ENCODE measurements at regions not wholly inside any gene's neighbourhood (a gene's known extent, or its start where the extent isn't known, plus 50 kb on each side); places are given as distances from the start of the nearest gene placed in this dataset.
"Not testable (repeated sequence)": the region's sequence is repeated elsewhere in the genome, so short reads cannot be mapped to it uniquely, and the experiment has no call there.

- no peak for DNase-seq
Observed at GRCh38 chr11:107276077-107276476, 181.5 kb downstream of the CWF19L2 start.

DNA sequence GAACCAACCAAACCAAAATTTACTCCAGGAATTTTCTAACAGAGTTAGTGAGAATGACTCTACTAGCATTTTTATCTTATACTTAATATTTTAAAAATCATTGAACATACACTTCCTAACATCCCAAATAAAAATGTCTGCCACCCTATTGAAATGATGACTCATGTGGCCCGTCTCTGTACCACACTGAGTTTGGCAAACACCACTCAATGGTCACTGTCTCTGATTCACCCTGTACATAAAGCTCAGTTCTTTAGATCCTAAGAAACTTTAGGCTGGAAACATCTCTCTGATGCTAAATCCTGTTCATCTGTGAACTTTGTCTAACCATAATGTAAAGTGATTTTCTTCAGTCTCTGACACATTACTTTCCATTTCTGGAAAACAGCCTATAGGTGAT lies 182.0 kb downstream of the CWF19L2 start:
- DNase-seq = no peak

GRCh38 chr11:107274138-107274537 lies 183.5 kb downstream of the CWF19L2 start:
- no peak for DNase-seq

- DNase-seq = no peak
Observed at GRCh38 chr11:107272561-107272960, 185.1 kb downstream of the CWF19L2 start.

GRCh38 chr11:107271425-107271824 lies 186.2 kb downstream of the CWF19L2 start:
- DNase-seq = no peak

DNA sequence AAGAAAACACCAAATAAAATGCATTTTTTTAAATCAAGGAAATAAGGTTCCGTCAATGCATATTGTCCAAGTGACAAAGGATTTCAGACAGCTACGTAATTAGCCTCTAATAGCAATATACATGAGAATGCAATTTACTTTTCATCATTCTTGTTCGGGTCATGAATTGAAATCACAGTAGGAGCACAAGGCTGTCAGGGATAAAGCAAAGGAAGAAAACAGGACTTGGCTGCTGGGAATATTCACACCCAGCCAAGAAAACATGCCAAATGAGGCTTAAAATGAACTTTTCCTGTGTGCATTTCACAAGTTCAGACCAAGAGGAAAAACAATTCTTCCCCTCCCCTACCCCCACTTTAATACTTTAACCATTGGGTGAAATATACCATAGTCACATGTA lies 188.6 kb downstream of the CWF19L2 start:
- no peak for DNase-seq

DNA sequence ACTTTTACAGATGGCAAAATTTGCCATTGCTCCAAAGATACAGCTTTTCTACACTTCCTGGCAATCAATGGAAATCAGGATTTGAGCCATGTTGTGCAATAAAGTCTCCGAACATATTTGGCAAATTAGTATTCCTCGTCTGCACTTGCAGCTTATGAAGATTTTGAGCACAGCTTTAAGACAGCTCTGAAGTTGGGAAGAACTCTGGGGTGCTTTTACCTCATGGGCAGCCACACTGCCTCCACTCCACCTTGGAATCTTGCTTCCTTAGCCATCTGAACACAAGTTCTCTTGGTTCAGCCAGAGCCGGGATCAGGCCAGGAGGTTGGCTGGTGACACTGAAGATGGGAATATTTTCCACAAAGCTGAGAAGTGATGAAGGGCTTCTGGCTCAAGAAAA lies 191.2 kb downstream of the CWF19L2 start:
- no peak for DNase-seq

GRCh38 chr11:107265591-107266121 lies 192.0 kb downstream of the CWF19L2 start:
- no peak for DNase-seq

GRCh38 chr11:107263844-107264563 lies 193.6 kb downstream of the CWF19L2 start:
- no peak for DNase-seq

GRCh38 chr11:107259811-107260221 lies 197.8 kb downstream of the CWF19L2 start:
- DNase-seq = no peak

DNA sequence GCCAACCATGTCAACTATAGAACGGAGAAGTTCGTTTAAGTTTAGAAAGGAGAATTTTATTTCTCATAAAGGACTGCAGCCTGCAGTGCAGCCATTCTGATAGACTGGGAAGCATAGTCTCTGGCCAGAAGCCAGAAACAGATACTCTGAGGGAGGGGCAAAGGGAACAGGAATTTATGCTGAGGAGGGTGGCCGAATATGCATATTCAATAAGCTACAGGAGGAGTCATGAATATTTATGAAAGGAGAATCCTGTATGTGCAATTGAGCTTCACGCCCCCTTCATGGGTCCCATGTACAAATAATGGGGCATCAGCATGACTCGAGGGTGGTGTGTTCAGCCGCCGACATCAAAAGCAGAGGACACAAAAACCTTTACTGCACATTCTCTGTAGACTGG lies 199.9 kb downstream of the CWF19L2 start:
- no peak for DNase-seq

- not testable (repeated sequence) for DNase-seq
Observed at GRCh38 chr11:107253661-107254060, 204.0 kb downstream of the CWF19L2 start.

DNA sequence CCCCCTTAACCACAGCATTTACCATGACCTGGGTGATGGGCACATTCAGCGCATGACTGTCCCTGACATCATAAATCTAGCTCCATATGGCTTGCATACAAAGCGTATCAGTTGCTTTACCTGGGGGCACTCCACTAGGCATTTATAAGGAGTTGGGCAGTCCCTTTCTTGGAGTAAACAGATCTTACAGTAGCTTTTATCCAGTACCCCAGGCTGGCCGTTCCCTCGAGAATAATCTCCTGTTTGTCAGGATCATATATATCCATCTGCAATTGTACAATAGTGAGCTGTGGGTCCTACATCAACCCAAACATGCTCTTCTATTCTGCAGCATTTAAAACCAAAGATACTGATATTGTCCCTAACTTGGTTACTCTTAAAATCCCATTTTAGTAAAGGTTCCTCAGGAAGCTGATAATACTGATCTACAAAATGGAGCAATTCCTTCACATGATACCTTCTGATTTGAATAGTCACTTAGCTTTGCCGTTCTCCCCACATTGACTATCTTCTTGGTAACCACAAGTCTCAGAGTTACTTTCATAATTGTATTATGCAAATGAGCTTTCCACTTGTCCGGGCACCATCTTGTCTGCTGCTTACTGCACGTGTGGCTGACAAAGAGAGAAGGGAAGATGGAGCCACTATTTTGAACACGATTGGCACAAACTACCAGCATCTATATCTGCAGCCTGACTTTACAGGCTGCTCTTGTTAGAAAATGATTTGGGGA lies 205.0 kb downstream of the CWF19L2 start:
- peak in 1 of 5 experiments; percentile 12 for DNase-seq

- DNase-seq = no peak
Observed at GRCh38 chr11:107251298-107251697, 206.3 kb downstream of the CWF19L2 start.

DNA sequence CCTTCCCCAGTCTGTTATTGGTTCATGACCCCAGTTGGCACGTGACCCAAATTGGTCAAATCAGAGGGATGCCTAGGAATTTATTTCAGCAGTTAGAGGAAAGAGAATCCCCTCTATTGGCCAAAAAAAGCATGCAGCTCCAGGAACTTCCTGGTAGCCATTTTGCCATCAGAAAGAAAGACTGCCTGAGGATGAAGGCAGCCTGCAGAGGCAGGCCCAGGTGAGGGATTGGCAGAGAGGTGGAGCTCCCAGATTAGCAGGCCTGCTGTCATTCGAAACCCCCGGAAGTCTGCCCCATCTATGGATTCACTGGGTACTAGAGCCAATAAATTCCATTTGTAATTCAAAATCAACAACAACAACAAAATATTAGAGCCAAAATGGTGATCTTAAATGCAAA lies 207.6 kb downstream of the CWF19L2 start:
- DNase-seq = no peak

DNA sequence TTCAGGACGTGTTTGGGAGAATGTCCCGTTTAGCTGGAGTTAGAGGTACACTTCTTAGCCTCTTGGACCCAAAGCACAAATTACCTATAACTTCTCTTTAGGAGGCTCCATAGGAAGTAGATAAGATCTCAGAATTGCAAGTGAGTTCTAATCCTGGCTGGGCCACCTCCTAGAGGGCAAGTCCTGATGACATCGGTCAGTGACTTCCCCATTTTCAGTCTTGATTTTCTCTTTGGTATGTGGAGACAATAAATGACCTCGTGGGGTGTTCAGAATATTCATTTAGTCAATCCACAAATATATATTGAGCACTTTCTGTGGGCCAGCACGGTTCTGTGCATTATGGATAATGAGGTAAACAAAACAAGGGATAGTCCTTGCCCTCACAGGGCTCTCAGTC lies 208.6 kb downstream of the CWF19L2 start:
- DNase-seq = no peak

DNA sequence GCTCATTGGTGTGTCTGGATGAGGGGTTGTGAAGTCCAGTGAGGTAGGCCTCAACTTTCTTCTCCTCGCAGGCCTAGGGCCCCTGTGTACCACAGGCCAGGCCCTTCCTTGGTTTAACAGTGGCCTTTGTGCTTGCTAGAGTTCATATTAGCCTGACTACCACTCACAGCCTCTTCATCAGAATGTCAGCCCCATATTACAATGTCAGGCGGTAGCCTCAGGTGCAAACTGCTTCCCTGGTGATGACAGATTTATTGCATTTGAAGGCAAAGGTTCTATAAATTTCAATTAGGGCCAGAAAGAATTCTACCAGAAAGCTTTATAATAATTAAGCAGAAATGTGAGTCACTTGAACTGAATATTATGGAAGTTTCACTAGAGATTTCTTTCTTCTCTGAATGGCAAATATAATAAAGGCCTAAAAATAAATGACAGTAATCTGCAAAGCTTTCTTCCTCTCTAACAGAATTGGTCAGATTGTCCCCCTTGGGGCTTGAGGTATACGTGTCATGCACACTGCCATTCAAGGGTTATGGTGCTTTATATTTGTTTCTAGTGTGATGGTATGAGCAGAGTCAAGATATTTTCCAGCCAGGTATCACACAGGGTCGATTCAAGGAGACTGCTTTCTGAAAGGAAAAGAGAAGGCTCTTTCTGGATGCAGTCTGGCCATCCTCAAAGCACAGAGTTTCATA lies 210.3 kb downstream of the CWF19L2 start:
- no peak for DNase-seq

- no peak for DNase-seq
Observed at GRCh38 chr11:107243929-107244328, 213.7 kb downstream of the CWF19L2 start.

GRCh38 chr11:107232451-107232850 lies 214.2 kb upstream of the GUCY1A2 start:
- no peak for DNase-seq

- DNase-seq = no peak
Observed at GRCh38 chr11:107224836-107225235, 206.6 kb upstream of the GUCY1A2 start.

- DNase-seq = no peak
Observed at GRCh38 chr11:107222916-107223460, 204.7 kb upstream of the GUCY1A2 start.

DNA sequence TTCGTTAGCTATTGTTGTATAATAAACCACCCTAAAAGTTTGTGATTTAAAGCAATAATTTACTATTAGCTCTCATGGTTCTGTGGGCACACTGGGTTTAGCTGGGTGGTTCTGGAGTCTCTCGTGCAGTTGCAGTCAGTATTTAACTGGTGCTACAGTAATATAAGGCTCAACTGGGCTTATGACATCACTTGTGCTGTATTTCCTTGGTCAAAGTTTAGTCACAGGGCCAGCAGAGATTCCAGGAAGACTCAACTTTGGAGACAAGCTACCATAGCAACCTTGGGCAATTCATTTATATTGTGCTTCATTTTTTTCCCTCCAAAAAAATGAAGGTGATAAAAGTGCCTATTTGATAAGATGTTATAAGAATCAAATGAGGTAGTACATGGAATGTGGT lies 204.2 kb upstream of the GUCY1A2 start:
- DNase-seq = no peak

GRCh38 chr11:107221748-107222285 lies 203.5 kb upstream of the GUCY1A2 start:
- DNase-seq = no peak
